ENCODE measurements at regions not wholly inside any gene's neighbourhood (a gene's known extent, or its start where the extent isn't known, plus 50 kb on each side); places are given as distances from the start of the nearest gene placed in this dataset.
A peak's percentile ranks its signal among the peaks of the same experiment; 100 is the strongest.

GRCh38 chr14:43938588-43939281, 568.3 kb downstream of the FSCB start:
- no peaks in the 10 kb centered on the region for H3K36me3 ChIP-seq (replicated peaks)
- H3K9me3 ChIP-seq: no peaks in the 10 kb centered on the region
- no peak overlapping the region for H3K4me3 ChIP-seq
- in situ Hi-C loops (cut with MboI; ENCODE audit: low sequenced_read_pairs): no loop called here
- H3K4me1 ChIP-seq: no peaks in the 10 kb centered on the region
- no peaks in the 10 kb centered on the region for H3K27me3 ChIP-seq (ENCODE audit: low read depth)
- no peak for DNase-seq (ENCODE audit: low spot score in 2 of 2)

DNA sequence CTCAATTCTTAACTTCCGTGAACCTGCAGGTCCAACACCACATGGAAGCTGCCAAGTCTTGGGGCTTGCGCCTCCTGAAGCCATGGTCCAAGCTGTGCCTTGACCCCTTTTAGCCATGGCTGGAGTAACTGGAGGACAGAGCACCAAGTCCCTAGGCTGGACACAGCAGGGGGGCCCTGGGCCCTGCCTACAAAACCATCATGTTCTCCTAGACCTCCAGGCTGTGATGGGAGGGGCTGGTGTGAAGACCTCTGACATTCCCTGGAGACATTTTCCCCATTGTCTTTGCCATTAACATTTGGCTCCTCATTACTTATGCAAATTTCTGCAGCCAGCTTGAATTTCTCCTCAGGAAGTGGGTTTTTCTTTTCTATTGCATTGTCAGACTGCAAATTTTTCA, 570.1 kb downstream of the FSCB start:
- no peak for DNase-seq (ENCODE audit: low spot score in 2 of 2)
- Histone ChIP-seq H3K4me1 (no peaks in the 10 kb centered on the region), H3K36me3 (replicated peaks) (no peaks in the 10 kb centered on the region), H3K9me3 (no peaks in the 10 kb centered on the region), H3K27me3 (ENCODE audit: low read depth) (no peaks in the 10 kb centered on the region), H3K4me3 (no peak overlapping the region)
- in situ Hi-C loops (cut with MboI; ENCODE audit: low sequenced_read_pairs): no loop called here

DNA sequence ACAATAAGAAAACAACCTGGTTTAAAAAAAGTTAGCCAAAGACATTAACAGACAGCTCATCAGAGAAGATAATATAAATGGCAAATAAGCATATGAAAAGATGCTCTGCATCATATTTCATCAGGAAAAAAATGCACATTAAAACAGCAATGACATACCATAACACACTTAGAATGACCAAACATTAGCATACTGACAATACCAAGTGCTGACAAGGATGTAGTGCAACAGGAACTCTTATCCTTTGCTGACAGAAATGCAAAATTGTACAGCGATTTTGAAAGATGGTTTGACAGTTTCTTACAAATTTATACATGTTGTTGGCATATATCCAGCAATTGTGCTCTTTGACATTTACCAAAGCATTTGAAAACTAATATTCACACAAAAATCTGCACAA, 573.0 kb downstream of the FSCB start:
- Histone ChIP-seq H3K4me3 (no peak overlapping the region), H3K27me3 (ENCODE audit: low read depth) (no peaks in the 10 kb centered on the region), H3K4me1 (no peaks in the 10 kb centered on the region), H3K9me3 (no peaks in the 10 kb centered on the region), H3K36me3 (replicated peaks) (no peaks in the 10 kb centered on the region)
- no peak for DNase-seq (ENCODE audit: low spot score in 2 of 2)
- in situ Hi-C loops (cut with MboI; ENCODE audit: low sequenced_read_pairs): no loop called here

DNA sequence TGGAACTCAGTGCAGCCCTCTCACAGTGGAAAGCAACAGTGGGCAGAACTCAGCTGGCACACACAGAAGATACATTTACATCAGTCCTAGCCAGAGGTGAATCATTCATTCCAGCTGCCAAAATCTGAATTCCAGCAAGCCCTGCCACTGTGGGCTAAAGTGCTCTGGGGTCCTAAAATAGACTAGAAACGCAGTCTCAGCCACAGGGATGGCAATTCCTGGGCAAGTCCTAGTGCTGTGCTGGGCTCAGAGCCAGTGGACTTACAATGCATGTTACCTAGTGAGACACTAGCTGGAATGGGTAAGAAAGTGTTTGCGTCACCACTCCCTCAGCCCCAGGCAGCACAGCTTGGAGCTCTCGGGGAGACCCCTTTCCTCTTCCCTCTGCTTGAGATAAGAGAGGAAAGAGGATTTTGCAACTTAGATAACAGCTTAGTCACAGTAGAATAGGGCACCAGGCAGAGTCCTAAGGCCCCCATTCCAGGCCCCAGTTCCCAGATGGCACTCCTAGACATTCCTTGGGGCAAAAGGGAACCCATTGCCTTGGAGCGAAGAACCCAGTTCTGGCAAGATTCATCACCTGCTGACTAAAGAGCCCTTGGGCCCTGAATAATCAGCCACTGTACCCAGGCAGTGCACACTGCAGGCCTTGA, 592.9 kb downstream of the FSCB start:
- DNase-seq (ENCODE audit: low spot score in 2 of 2): no peak
- H3K36me3 ChIP-seq (replicated peaks): no peaks in the 10 kb centered on the region
- H3K4me1 ChIP-seq: no peaks in the 10 kb centered on the region
- H3K27me3 ChIP-seq (ENCODE audit: low read depth): no peaks in the 10 kb centered on the region
- in situ Hi-C loops (cut with MboI; ENCODE audit: low sequenced_read_pairs): no loop called here
- no peak overlapping the region for H3K4me3 ChIP-seq
- H3K9me3 ChIP-seq: no peaks in the 10 kb centered on the region

DNA sequence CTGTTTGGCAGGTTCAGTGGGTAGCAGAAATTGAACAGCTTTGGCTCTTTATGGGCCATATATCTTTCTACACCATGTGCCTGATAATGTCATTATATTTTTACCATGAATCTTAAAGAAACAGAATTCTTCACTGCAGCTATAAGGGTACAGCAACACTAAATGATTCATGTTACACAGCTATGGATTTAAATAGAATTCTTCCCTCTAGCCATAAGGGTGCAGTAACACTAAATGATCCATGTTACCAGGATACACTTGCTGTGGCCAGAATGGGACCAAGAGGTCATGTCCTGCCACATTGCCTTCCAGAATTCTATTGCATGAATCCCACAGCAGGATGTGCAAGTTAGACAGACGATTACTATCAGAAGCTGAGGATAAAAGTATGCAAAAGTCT, 603.9 kb downstream of the FSCB start:
- in situ Hi-C loops (cut with MboI; ENCODE audit: low sequenced_read_pairs): no loop called here
- H3K27me3 ChIP-seq (ENCODE audit: low read depth): no peaks in the 10 kb centered on the region
- no peak for DNase-seq (ENCODE audit: low spot score in 2 of 2)

DNA sequence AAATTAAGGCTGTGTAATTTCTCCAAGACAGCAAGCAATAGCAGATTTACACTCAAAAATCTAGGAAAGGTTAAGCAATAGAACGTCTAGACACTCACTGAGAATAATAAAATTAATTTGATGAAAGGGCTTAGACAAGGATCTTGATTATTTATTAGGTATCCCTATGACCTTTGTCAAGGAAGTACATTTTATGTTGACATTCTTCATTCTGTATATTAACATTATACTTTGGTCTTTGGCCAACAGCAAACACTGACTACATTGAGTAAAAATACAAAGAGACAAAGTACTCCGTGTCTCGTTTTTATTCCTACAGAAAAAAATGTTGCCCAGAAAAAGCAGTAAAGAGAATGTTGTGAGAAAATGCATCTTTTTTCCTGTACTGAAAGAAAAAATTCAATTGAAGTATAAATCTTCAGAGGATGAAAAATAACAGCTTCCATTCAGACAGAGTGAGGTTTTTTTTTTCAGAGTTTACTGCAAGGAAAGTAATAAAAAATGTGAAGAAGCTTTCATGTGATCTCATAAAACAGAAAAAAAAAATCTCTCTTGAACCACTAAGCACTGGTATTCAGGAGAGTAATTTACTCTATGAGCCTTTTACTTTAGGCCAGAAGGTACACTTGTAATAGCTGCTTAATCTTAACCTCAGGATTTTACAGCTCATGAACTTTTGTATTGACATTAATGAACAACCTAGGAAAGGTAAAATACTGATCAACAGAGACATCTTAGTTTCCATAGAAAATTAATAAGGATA, 605.0 kb downstream of the FSCB start:
- no peak for DNase-seq (ENCODE audit: low spot score in 2 of 2)
- in situ Hi-C loops (cut with MboI; ENCODE audit: low sequenced_read_pairs): no loop called here
- Histone ChIP-seq H3K4me3 (no peak overlapping the region), H3K4me1 (no peaks in the 10 kb centered on the region), H3K9me3 (no peaks in the 10 kb centered on the region), H3K27me3 (ENCODE audit: low read depth) (no peaks in the 10 kb centered on the region), H3K36me3 (replicated peaks) (no peaks in the 10 kb centered on the region)

More for the DNA sequence above, 603.9 kb downstream of the FSCB start:
- Histone ChIP-seq H3K4me3 (no peak overlapping the region), H3K36me3 (replicated peaks) (no peaks in the 10 kb centered on the region), H3K4me1 (no peaks in the 10 kb centered on the region), H3K9me3 (no peaks in the 10 kb centered on the region)

- in situ Hi-C loops (cut with MboI; ENCODE audit: low sequenced_read_pairs): no loop called here
- H3K36me3 ChIP-seq (replicated peaks): no peaks in the 10 kb centered on the region
- H3K4me3 ChIP-seq: no peak overlapping the region
- no peaks in the 10 kb centered on the region for H3K4me1 ChIP-seq
- no peak for DNase-seq (ENCODE audit: low spot score in 2 of 2)
- H3K9me3 ChIP-seq: no peaks in the 10 kb centered on the region
- no peaks in the 10 kb centered on the region for H3K27me3 ChIP-seq (ENCODE audit: low read depth)
These were observed 606.9 kb downstream of the FSCB start for GRCh38 chr14:43900173-43900655.

GRCh38 chr14:43898687-43899086, 608.4 kb downstream of the FSCB start:
- Histone ChIP-seq H3K4me1 (no peaks in the 10 kb centered on the region), H3K27me3 (ENCODE audit: low read depth) (no peaks in the 10 kb centered on the region), H3K4me3 (no peak overlapping the region), H3K36me3 (replicated peaks) (no peaks in the 10 kb centered on the region), H3K9me3 (no peaks in the 10 kb centered on the region)
- DNase-seq (ENCODE audit: low spot score in 2 of 2): peak in 1 of 2 experiments; percentile 43
- in situ Hi-C loops (cut with MboI; ENCODE audit: low sequenced_read_pairs): no loop called here

DNA sequence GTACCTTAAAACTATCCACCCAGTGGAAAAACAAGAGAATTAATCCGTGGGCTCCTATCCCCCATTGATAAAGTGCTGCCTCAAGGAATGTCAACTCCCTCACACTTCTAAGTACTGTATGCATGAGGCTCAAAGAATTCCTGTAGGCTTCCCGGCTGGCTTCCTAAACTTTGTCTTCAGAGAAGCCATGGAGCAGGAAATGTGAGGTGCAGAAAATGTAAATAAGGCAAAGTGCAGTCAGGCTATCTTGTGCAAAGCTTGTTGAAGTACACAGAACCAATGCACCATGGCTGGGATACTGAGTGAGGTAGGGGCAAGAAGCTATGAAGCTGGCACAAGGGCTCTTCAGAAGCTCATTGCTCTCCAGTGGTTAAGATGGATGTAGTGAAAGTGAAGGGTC, 611.0 kb downstream of the FSCB start:
- in situ Hi-C loops (cut with MboI; ENCODE audit: low sequenced_read_pairs): no loop called here
- no peaks in the 10 kb centered on the region for H3K36me3 ChIP-seq (replicated peaks)
- no peak for DNase-seq (ENCODE audit: low spot score in 2 of 2)
- no peak overlapping the region for H3K4me3 ChIP-seq
- H3K9me3 ChIP-seq: no peaks in the 10 kb centered on the region
- no peaks in the 10 kb centered on the region for H3K4me1 ChIP-seq
- H3K27me3 ChIP-seq (ENCODE audit: low read depth): no peaks in the 10 kb centered on the region

GRCh38 chr14:43894534-43894933, 612.5 kb downstream of the FSCB start:
- DNase-seq (ENCODE audit: low spot score in 2 of 2): peak in 1 of 2 experiments; percentile 41
- no peaks in the 10 kb centered on the region for H3K27me3 ChIP-seq (ENCODE audit: low read depth)
- H3K4me1 ChIP-seq: no peaks in the 10 kb centered on the region
- H3K36me3 ChIP-seq (replicated peaks): no peaks in the 10 kb centered on the region
- in situ Hi-C loops (cut with MboI; ENCODE audit: low sequenced_read_pairs): no loop called here
- no peak overlapping the region for H3K4me3 ChIP-seq
- H3K9me3 ChIP-seq: no peaks in the 10 kb centered on the region

DNA sequence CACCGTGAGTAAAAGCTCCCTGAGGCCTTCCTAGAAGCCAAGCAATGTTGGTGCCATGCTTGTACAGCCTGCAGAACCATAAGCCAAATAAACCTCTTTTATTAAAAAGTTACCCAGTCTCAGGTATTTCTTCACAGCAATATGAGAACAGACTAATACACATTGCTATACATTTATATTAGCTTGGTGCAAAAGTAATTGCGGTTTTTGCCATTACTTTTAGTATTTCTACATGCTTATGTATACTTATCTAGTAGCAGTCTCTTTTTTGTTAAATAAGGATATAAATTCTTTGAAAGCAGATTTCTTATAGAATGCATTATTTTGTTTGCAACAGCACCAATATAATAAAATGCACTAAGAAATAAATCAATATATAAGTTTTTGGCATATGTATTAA, 619.6 kb downstream of the FSCB start:
- H3K4me3 ChIP-seq: no peak overlapping the region
- no peaks in the 10 kb centered on the region for H3K9me3 ChIP-seq
- in situ Hi-C loops (cut with MboI; ENCODE audit: low sequenced_read_pairs): no loop called here
- H3K27me3 ChIP-seq (ENCODE audit: low read depth): no peaks in the 10 kb centered on the region
- no peak for DNase-seq (ENCODE audit: low spot score in 2 of 2)
- H3K4me1 ChIP-seq: no peaks in the 10 kb centered on the region
- H3K36me3 ChIP-seq (replicated peaks): no peaks in the 10 kb centered on the region

DNA sequence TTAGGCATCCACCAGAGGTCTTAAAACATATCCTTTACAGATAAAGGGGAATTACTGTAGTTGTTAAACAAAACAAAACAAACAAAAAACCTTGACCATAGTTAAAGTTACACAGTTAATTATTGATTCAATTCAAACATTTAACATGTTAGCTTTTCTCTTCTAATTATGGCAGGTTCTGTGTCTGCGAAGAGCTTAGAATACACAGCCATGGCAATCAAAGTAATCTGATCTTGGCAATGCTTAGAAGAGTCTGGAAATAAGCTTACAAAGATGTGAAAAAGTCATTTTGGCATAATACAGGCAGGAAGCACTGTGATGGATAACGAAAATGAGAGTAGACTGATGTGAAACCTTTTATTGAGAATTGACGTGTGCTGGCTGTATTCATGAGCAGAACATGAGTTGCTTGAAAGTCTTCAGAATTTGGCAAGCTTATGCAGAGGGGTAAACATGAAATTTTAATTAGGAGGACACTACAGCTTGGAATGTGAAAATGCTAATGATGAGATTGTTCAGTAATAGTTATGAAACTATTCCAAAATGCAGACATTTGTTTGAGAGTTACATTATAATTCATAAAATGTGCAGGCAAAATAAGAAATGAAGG, 629.6 kb downstream of the FSCB start:
- no peaks in the 10 kb centered on the region for H3K27me3 ChIP-seq (ENCODE audit: low read depth)
- no peak overlapping the region for H3K4me3 ChIP-seq
- no peak for DNase-seq (ENCODE audit: low spot score in 2 of 2)
- H3K36me3 ChIP-seq (replicated peaks): no peaks in the 10 kb centered on the region
- in situ Hi-C loops (cut with MboI; ENCODE audit: low sequenced_read_pairs): no loop called here
- no peaks in the 10 kb centered on the region for H3K9me3 ChIP-seq
- no peaks in the 10 kb centered on the region for H3K4me1 ChIP-seq

DNA sequence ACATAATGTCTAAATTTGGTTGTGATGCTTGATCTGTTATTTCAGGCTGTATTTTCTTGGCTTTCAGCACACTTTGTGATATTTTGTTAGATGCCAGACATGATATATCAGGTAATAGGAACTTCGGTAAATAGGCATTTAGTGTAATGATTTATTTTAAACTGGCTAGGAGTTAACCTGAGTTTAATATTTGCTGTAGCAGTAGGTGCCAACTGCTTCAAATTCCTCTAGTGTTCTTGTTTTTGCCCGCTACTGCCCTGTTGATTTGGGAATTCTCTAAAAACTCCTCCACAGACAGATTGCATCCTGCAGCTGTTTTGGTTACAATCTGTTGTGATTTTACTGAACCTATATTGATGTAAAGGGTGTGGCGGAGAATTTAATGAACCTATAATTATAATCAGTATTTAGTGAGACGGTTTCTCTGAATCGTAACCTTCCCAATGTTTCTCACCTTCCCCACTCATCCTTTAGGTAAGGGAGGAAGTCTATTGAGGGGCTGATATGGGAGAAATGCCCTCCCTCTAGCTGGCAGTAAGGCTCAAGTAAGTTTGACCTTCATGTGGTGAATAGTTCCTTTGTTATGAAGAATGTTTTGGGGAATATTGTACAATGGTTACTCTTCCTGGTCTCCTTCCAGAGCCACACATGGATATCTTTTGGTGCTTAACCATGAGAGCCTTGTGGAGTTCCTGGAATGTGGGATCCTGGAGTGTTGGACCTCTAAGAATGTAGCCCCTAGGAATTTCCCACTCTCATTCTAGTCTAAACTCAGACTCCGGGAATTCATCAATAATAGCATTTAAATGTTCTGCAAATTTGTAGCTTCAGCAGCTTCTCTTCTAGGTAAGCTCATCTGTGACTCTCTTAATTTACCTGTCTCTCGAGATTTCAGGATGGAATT, 634.1 kb downstream of the FSCB start:
- H3K36me3 ChIP-seq (replicated peaks): no peaks in the 10 kb centered on the region
- H3K9me3 ChIP-seq: no peaks in the 10 kb centered on the region
- DNase-seq (ENCODE audit: low spot score in 2 of 2): no peak
- no peaks in the 10 kb centered on the region for H3K27me3 ChIP-seq (ENCODE audit: low read depth)
- no peak overlapping the region for H3K4me3 ChIP-seq
- in situ Hi-C loops (cut with MboI; ENCODE audit: low sequenced_read_pairs): no loop called here
- H3K4me1 ChIP-seq: no peaks in the 10 kb centered on the region

Data from HAP-1 (cell line).